HCT116 (cell line): ENCODE measurements at regions not wholly inside any gene's neighbourhood (a gene's known extent, or its start where the extent isn't known, plus 50 kb on each side); places are given as distances from the start of the nearest gene placed in this dataset.

Source experiments
- EZH2 ChIP-seq: fragments of 200-600 bp; sonication (generic); IDR thresholded peaks from 2 replicates; pipeline ENCODE4 v1.6.1; 2017; ENCODE audit warnings: antibody characterized with exemption, mixed run types
- POLR2A ChIP-seq: IDR thresholded peaks from 2 replicates; pipeline ENCODE4 v1.7.0; 2011; ENCODE audit warnings: borderline replicate concordance; ENCODE audit not compliant: insufficient read depth, insufficient read length; ENCODE audit errors: extremely low read depth
- SRF ChIP-seq: IDR thresholded peaks from 2 replicates; pipeline ENCODE4 v1.6.1; 2012; ENCODE audit warnings: low read depth
- ZFX ChIP-seq: fragments of 450-650 bp; IDR thresholded peaks from 2 replicates; pipeline ENCODE4 v1.6.1; 2017
- ZNF274 ChIP-seq: fragments of 200-500 bp; sonication (Bioruptor generic); IDR thresholded peaks from 2 replicates; pipeline ENCODE4 v1.6.1; 2014; ENCODE audit warnings: mild to moderate bottlenecking, low read depth, low read length, inconsistent platforms
- TF ChIP-seq, protein P1 (sequence below), 3 experiments: fragments of 200-600 bp in 1 of 3; sonication (generic) in 1 of 3; IDR thresholded peaks in 2 of 3; conservative IDR thresholded peaks in 1 of 3; 2 replicates each; pipeline ENCODE4 v1.5.1; 2012 to 2017; ENCODE audit warnings: low read depth in 2 of 3, low read length in 2 of 3, antibody characterized with exemption in 1 of 3, borderline replicate concordance in 1 of 3, control low read depth in 1 of 3, mild to moderate bottlenecking in 1 of 3, mixed read lengths in 1 of 3, mixed run types in 1 of 3, moderate library complexity in 1 of 3; ENCODE audit not compliant: insufficient read depth in 1 of 3
- TF ChIP-seq, protein P2 (sequence below): IDR thresholded peaks from 2 replicates; pipeline ENCODE4 v1.6.1; 2011; ENCODE audit warnings: mild to moderate bottlenecking, low read length, moderate library complexity; ENCODE audit not compliant: insufficient replicate concordance; ENCODE audit errors: extremely low read depth

DNA sequence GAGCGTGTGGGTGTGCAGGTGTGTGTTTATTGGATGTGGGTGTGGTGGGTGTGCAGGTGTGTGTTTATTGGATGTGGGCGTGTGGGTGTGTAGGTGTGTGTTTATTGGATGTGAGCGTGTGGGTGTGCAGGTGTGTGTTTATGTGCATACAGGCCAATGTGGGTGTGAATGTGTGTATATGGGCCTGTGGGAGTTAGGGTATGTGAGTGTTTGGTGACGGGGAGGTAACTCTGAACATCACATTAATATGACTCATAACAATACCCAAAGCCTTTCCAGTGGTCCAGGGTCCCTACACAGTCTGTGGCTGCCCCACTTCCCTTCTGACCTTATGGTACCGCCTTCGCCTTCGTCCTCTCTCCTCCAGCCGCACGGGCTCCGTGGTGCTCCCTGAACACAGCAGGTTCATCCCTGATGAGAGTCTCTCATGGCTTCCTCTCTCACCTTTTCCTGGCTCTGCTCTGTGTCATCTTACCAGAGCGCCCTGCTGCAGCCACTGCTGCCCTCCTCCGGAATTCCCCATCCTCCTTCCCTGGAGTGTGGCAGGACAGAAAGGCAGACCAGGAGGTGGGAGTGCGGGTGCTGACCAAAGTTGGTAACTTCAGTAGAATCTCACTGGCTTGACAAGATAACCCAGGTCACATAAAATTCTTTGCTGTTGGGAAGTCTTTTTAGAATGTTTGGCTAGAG is 80.0 kb downstream of the SLC2A10 start:
- TF ChIP-seq EZH2 (no peak), SRF (no peak), POLR2A (no peak), ZNF274 (no peak), ZFX (no peak)
- TF ChIP-seq, protein P1, sequence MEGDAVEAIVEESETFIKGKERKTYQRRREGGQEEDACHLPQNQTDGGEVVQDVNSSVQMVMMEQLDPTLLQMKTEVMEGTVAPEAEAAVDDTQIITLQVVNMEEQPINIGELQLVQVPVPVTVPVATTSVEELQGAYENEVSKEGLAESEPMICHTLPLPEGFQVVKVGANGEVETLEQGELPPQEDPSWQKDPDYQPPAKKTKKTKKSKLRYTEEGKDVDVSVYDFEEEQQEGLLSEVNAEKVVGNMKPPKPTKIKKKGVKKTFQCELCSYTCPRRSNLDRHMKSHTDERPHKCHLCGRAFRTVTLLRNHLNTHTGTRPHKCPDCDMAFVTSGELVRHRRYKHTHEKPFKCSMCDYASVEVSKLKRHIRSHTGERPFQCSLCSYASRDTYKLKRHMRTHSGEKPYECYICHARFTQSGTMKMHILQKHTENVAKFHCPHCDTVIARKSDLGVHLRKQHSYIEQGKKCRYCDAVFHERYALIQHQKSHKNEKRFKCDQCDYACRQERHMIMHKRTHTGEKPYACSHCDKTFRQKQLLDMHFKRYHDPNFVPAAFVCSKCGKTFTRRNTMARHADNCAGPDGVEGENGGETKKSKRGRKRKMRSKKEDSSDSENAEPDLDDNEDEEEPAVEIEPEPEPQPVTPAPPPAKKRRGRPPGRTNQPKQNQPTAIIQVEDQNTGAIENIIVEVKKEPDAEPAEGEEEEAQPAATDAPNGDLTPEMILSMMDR (IDR thresholded peaks at IDR 0.05 in 2 of 3, conservative IDR thresholded peaks at IDR 0.05 in 1 of 3; ENCODE audit: borderline replicate concordance in 1 of 3, insufficient read depth in 1 of 3, low read depth in 2 of 3, low read length in 2 of 3): no peak
- TF ChIP-seq, protein P2, sequence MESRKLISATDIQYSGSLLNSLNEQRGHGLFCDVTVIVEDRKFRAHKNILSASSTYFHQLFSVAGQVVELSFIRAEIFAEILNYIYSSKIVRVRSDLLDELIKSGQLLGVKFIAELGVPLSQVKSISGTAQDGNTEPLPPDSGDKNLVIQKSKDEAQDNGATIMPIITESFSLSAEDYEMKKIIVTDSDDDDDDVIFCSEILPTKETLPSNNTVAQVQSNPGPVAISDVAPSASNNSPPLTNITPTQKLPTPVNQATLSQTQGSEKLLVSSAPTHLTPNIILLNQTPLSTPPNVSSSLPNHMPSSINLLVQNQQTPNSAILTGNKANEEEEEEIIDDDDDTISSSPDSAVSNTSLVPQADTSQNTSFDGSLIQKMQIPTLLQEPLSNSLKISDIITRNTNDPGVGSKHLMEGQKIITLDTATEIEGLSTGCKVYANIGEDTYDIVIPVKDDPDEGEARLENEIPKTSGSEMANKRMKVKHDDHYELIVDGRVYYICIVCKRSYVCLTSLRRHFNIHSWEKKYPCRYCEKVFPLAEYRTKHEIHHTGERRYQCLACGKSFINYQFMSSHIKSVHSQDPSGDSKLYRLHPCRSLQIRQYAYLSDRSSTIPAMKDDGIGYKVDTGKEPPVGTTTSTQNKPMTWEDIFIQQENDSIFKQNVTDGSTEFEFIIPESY: no peak
